ENCODE measurements at regions not wholly inside any gene's neighbourhood (a gene's known extent, or its start where the extent isn't known, plus 50 kb on each side); places are given as distances from the start of the nearest gene placed in this dataset.

DNA sequence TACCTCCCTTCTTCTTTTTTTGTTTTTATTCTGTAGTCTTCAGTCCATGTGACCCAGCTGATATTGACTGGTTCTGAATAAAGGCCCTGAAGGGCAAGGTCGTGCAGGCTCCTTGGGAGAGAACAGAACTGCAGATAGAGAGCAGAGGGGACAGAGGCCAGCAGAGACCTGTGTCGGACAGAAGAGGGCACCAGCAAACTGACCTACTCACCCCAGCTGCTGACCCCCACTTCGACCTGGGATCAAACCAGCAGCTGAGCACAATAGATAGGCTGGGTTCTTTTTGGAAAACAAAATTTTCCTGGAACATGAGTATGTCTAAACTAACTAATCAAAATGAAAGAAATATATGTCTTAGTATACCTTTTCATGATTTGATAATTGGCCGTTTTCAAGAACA, 695.1 kb downstream of the NR2F1-AS1 start:
- no peak overlapping the region for H3K27ac ChIP-seq (ENCODE audit: low read length)
- no peaks in the 10 kb centered on the region for H3K4me1 ChIP-seq (ENCODE audit: control insufficient read depth, insufficient read depth, low read length)
- H3K36me3 ChIP-seq (ENCODE audit: control insufficient read depth, insufficient read depth, low read length), result no peaks in the 10 kb centered on the region
- H3K9me3 Mint-ChIP-seq, result peaks cover 6 to 8% of the 10 kb centered on the region in 2 donors
- H3K4me1 Mint-ChIP-seq, result no peaks in the 10 kb centered on the region
- no peaks in the 10 kb centered on the region for H3K9me3 ChIP-seq (ENCODE audit: control insufficient read depth, insufficient read depth, low read length)
- no peaks in the 10 kb centered on the region for H3K27me3 ChIP-seq (ENCODE audit: control insufficient read depth, insufficient read depth, low read length)
- no peaks in the 10 kb centered on the region for H3K36me3 Mint-ChIP-seq
- no peaks in the 10 kb centered on the region for H3K27me3 Mint-ChIP-seq (ENCODE audit: low read depth in 2 of 2)
- H3K27ac Mint-ChIP-seq, result no peak overlapping the region
- H3K4me3 Mint-ChIP-seq, result no peak overlapping the region
- WGBS (ENCODE audit: insufficient coverage), result 51% methylated on average over 4 of the region's 4 CpGs
- intact Hi-C loops (cut with micrococcal nuclease), result no loop called here
- TF ChIP-seq, protein P1, sequence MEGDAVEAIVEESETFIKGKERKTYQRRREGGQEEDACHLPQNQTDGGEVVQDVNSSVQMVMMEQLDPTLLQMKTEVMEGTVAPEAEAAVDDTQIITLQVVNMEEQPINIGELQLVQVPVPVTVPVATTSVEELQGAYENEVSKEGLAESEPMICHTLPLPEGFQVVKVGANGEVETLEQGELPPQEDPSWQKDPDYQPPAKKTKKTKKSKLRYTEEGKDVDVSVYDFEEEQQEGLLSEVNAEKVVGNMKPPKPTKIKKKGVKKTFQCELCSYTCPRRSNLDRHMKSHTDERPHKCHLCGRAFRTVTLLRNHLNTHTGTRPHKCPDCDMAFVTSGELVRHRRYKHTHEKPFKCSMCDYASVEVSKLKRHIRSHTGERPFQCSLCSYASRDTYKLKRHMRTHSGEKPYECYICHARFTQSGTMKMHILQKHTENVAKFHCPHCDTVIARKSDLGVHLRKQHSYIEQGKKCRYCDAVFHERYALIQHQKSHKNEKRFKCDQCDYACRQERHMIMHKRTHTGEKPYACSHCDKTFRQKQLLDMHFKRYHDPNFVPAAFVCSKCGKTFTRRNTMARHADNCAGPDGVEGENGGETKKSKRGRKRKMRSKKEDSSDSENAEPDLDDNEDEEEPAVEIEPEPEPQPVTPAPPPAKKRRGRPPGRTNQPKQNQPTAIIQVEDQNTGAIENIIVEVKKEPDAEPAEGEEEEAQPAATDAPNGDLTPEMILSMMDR (IDR thresholded peaks at IDR 0.05), result no peak
- ATAC-seq, result no peak
- no peak overlapping the region for H3K4me3 ChIP-seq (ENCODE audit: low read length)
- DNase-seq, result no peak

- ATAC-seq (no peak), DNase-seq (no peak)
- H3K27ac ChIP-seq (ENCODE audit: low read length), result no peak overlapping the region
- no peaks in the 10 kb centered on the region for H3K9me3 ChIP-seq (ENCODE audit: control insufficient read depth, insufficient read depth, low read length)
- no peak overlapping the region for H3K4me3 Mint-ChIP-seq
- H3K27me3 ChIP-seq (ENCODE audit: control insufficient read depth, insufficient read depth, low read length), result no peaks in the 10 kb centered on the region
- no peaks in the 10 kb centered on the region for H3K36me3 ChIP-seq (ENCODE audit: control insufficient read depth, insufficient read depth, low read length)
- H3K4me1 ChIP-seq (ENCODE audit: control insufficient read depth, insufficient read depth, low read length), result no peaks in the 10 kb centered on the region
- intact Hi-C loops (cut with micrococcal nuclease), result no loop called here
- H3K4me1 Mint-ChIP-seq, result no peaks in the 10 kb centered on the region
- TF ChIP-seq, protein P1 (IDR thresholded peaks at IDR 0.05), result no peak
- no peaks in the 10 kb centered on the region for H3K36me3 Mint-ChIP-seq
- H3K27me3 Mint-ChIP-seq (ENCODE audit: low read depth in 2 of 2), result no peaks in the 10 kb centered on the region
- no CpG with 5 or more reads among the region's 1 CpG for WGBS (ENCODE audit: insufficient coverage)
- H3K9me3 Mint-ChIP-seq, result peaks cover 6 to 7% of the 10 kb centered on the region in 2 donors
- H3K27ac Mint-ChIP-seq, result no peak overlapping the region
- no peak overlapping the region for H3K4me3 ChIP-seq (ENCODE audit: low read length)
These were observed 696.5 kb downstream of the NR2F1-AS1 start for GRCh38 chr5:92884469-92884868.

GRCh38 chr5:92879806-92880543, 701.0 kb downstream of the NR2F1-AS1 start:
- no peak overlapping the region for H3K4me3 ChIP-seq (ENCODE audit: low read length)
- Mint-ChIP-seq H3K36me3 (peaks cover 3% of the 10 kb centered on the region), H3K27me3 (ENCODE audit: low read depth in 2 of 2) (no peaks in the 10 kb centered on the region), H3K4me1 (no peaks in the 10 kb centered on the region), H3K9me3 (peaks cover 8 to 15% of the 10 kb centered on the region in 2 donors), H3K4me3 (no peak overlapping the region), H3K27ac (no peak overlapping the region)
- H3K4me1 ChIP-seq (ENCODE audit: control insufficient read depth, insufficient read depth, low read length), result no peaks in the 10 kb centered on the region
- no peak for DNase-seq
- H3K36me3 ChIP-seq (ENCODE audit: control insufficient read depth, insufficient read depth, low read length), result no peaks in the 10 kb centered on the region
- no peak for ATAC-seq
- TF ChIP-seq, protein P1 (IDR thresholded peaks at IDR 0.05), result no peak
- WGBS (ENCODE audit: insufficient coverage), result 61% methylated on average over 2 of the region's 2 CpGs
- no peak overlapping the region for H3K27ac ChIP-seq (ENCODE audit: low read length)
- H3K27me3 ChIP-seq (ENCODE audit: control insufficient read depth, insufficient read depth, low read length), result no peaks in the 10 kb centered on the region
- intact Hi-C loops (cut with micrococcal nuclease), result no loop called here
- peaks cover 13% of the 10 kb centered on the region for H3K9me3 ChIP-seq (ENCODE audit: control insufficient read depth, insufficient read depth, low read length)

GRCh38 chr5:92874790-92875189, 706.2 kb downstream of the NR2F1-AS1 start:
- Mint-ChIP-seq H3K4me1 (no peaks in the 10 kb centered on the region), H3K36me3 (peaks cover 8% of the 10 kb centered on the region), H3K9me3 (peaks cover 16 to 25% of the 10 kb centered on the region in 2 donors), H3K27me3 (ENCODE audit: low read depth in 2 of 2) (no peaks in the 10 kb centered on the region), H3K27ac (no peak overlapping the region), H3K4me3 (no peak overlapping the region)
- DNase-seq, result no peak
- no CpG with 5 or more reads among the region's 2 CpGs for WGBS (ENCODE audit: insufficient coverage)
- Histone ChIP-seq H3K27ac (ENCODE audit: low read length) (no peak overlapping the region), H3K36me3 (ENCODE audit: control insufficient read depth, insufficient read depth, low read length) (no peaks in the 10 kb centered on the region), H3K27me3 (ENCODE audit: control insufficient read depth, insufficient read depth, low read length) (no peaks in the 10 kb centered on the region), H3K9me3 (ENCODE audit: control insufficient read depth, insufficient read depth, low read length) (peaks cover 13% of the 10 kb centered on the region), H3K4me3 (ENCODE audit: low read length) (no peak overlapping the region), H3K4me1 (ENCODE audit: control insufficient read depth, insufficient read depth, low read length) (no peaks in the 10 kb centered on the region)
- intact Hi-C loops (cut with micrococcal nuclease), result no loop called here
- no peak for ATAC-seq
- TF ChIP-seq, protein P1 (IDR thresholded peaks at IDR 0.05), result no peak
